ENCODE measurements at regions not wholly inside any gene's neighbourhood (a gene's known extent, or its start where the extent isn't known, plus 50 kb on each side); places are given as distances from the start of the nearest gene placed in this dataset.

- peak; percentile 39 for DNase-seq (ENCODE audit: low spot score)
Measured at GRCh38 chr7:84490661-84491060, 296.1 kb upstream of the SEMA3A start.

- no peak for DNase-seq (ENCODE audit: low spot score)
Measured at GRCh38 chr7:84484502-84485079, 290.0 kb upstream of the SEMA3A start.

- no peak for DNase-seq (ENCODE audit: low spot score)
Measured at GRCh38 chr7:84482476-84482875, 287.9 kb upstream of the SEMA3A start.

GRCh38 chr7:84479059-84479458 lies 284.5 kb upstream of the SEMA3A start:
- no peak for DNase-seq (ENCODE audit: low spot score)

- DNase-seq (ENCODE audit: low spot score), result peak; percentile 63
Measured at GRCh38 chr7:84477786-84478478, 283.3 kb upstream of the SEMA3A start.

GRCh38 chr7:84474436-84474835 lies 279.8 kb upstream of the SEMA3A start:
- no peak for DNase-seq (ENCODE audit: low spot score)

- DNase-seq (ENCODE audit: low spot score), result no peak
Measured at GRCh38 chr7:84471576-84471975, 277.0 kb upstream of the SEMA3A start.

- peak; percentile 43 for DNase-seq (ENCODE audit: low spot score)
Measured at GRCh38 chr7:84469034-84469433, 274.4 kb upstream of the SEMA3A start.

- no peak for DNase-seq (ENCODE audit: low spot score)
Measured at GRCh38 chr7:84462259-84462658, 267.7 kb upstream of the SEMA3A start.

- no peak for DNase-seq (ENCODE audit: low spot score)
Measured at GRCh38 chr7:84461093-84461492, 266.5 kb upstream of the SEMA3A start.

GRCh38 chr7:84455788-84456187 lies 261.2 kb upstream of the SEMA3A start:
- DNase-seq (ENCODE audit: low spot score), result no peak

GRCh38 chr7:84454174-84454959 lies 259.8 kb upstream of the SEMA3A start:
- no peak for DNase-seq (ENCODE audit: low spot score)

GRCh38 chr7:84452618-84453017 lies 258.0 kb upstream of the SEMA3A start:
- no peak for DNase-seq (ENCODE audit: low spot score)

- DNase-seq (ENCODE audit: low spot score), result no peak
Measured at GRCh38 chr7:84450772-84451171, 256.2 kb upstream of the SEMA3A start.

- DNase-seq (ENCODE audit: low spot score), result no peak
Measured at GRCh38 chr7:84447636-84448293, 253.2 kb upstream of the SEMA3A start.

- DNase-seq (ENCODE audit: low spot score), result no peak
Measured at GRCh38 chr7:84446991-84447480, 252.4 kb upstream of the SEMA3A start.

GRCh38 chr7:84425702-84426259 lies 231.2 kb upstream of the SEMA3A start:
- no peak for DNase-seq (ENCODE audit: low spot score)

GRCh38 chr7:84422790-84423189 lies 228.2 kb upstream of the SEMA3A start:
- no peak for DNase-seq (ENCODE audit: low spot score)

GRCh38 chr7:84412161-84412969 lies 217.8 kb upstream of the SEMA3A start:
- DNase-seq (ENCODE audit: low spot score), result peak; percentile 99

- DNase-seq (ENCODE audit: low spot score), result peak; percentile 6
Measured at GRCh38 chr7:84399661-84400060, 205.1 kb upstream of the SEMA3A start.

GRCh38 chr7:84394219-84394618 lies 199.6 kb upstream of the SEMA3A start:
- no peak for DNase-seq (ENCODE audit: low spot score)
